ENCODE measurements at regions not wholly inside any gene's neighbourhood (a gene's known extent, or its start where the extent isn't known, plus 50 kb on each side); places are given as distances from the start of the nearest gene placed in this dataset.

- TF ChIP-seq CTCF (IDR thresholded peaks at IDR 0.05) = no peak
- TF ChIP-seq POLR2A (IDR thresholded peaks at IDR 0.05) = no peak
These were observed 52.7 kb upstream of the NEO1 start for GRCh38 chr15:72999586-72999985.

All from thyroid gland (tissue), 4 donors.